ENCODE measurements at regions not wholly inside any gene's neighbourhood (a gene's known extent, or its start where the extent isn't known, plus 50 kb on each side); places are given as distances from the start of the nearest gene placed in this dataset.

DNA sequence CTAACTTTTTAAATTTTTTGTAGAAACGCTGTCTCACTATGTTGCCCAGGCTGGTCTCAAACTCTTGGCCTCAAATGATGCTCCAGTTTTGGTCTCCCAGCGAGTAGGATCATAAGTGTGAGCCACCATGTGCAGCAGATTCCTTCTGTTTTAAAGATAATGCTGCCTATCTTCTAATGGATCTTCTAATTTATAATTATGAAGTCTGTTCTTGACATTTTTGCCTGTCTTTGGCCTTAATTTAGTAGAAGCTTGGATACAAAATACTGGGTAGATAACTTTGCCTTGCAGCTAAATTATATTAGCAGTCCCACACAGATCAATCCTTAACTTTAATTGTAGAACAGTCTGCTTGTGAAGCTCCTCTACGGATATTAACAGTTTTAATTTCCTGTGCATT lies 566.6 kb upstream of the CDH8 start:
- TF ChIP-seq POLR2AphosphoS5 (IDR thresholded peaks at IDR 0.05; ENCODE audit: borderline replicate concordance, low read depth, low read length) (no peak), EZH2 (IDR thresholded peaks at IDR 0.05) (no peak)

All from SK-N-MC (cell line).